Mucosa of rectum (tissue), 2 donors: ENCODE measurements at regions not wholly inside any gene's neighbourhood (a gene's known extent, or its start where the extent isn't known, plus 50 kb on each side); places are given as distances from the start of the nearest gene placed in this dataset.
"Not testable (repeated sequence)": the region's sequence is repeated elsewhere in the genome, so short reads cannot be mapped to it uniquely, and the experiment has no call there.

Experiments used
- H3K27ac ChIP-seq, 2 donors: one replicate each; pipeline ENCODE4 v1.7.0; 2013; ENCODE audit warnings: inconsistent platforms in 2 of 2, low read depth in 2 of 2, low read length in 2 of 2
- H3K27me3 ChIP-seq, 2 donors: one replicate each; pipeline ENCODE4 v1.7.0; 2013; ENCODE audit warnings: low read length in 2 of 2; ENCODE audit not compliant: control insufficient read depth in 2 of 2, insufficient read depth in 2 of 2
- H3K36me3 ChIP-seq, 2 donors: one replicate each; pipeline ENCODE4 v1.7.0; 2013; ENCODE audit warnings: low read length in 2 of 2; ENCODE audit not compliant: control insufficient read depth in 2 of 2, insufficient read depth in 2 of 2
- H3K4me1 ChIP-seq, 2 donors: one replicate each; pipeline ENCODE4 v1.7.0; 2013; ENCODE audit warnings: low read length in 2 of 2, mild to moderate bottlenecking in 1 of 2; ENCODE audit not compliant: control insufficient read depth in 2 of 2, insufficient read depth in 2 of 2
- H3K4me3 ChIP-seq, 2 donors: one replicate each; pipeline ENCODE4 v1.7.0; 2013; ENCODE audit warnings: low read length in 2 of 2
- H3K9ac ChIP-seq, 2 donors: one replicate each; pipeline ENCODE4 v1.7.0; 2013; ENCODE audit warnings: low read length in 2 of 2, low read depth in 1 of 2, mild to moderate bottlenecking in 1 of 2
- H3K9me3 ChIP-seq, 2 donors: one replicate each; pipeline ENCODE4 v1.7.0; 2013; ENCODE audit warnings: low read length in 2 of 2; ENCODE audit not compliant: control insufficient read depth in 2 of 2
- donor health status: healthy.
- donor health status: Normal muscosa, but diverticular disease.

DNA sequence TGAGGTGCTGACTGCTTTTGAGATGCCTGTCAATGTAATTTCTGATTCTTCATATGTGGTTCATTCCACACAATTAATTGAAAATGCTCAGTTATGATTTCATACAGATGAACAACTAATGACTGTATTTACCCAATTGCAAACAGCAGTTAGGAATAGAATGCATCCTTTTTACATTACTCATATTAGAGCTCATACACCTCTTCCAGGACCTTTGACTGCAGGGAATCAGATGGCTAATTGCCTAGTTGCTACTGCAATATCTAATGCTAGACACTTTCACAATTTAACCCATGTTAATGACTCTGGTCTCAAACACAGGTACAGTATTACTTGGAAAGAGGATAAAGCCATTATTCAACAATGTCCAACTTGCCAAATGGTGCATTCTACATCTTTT, 141.9 kb upstream of the ZNF91 start:
- not testable (repeated sequence) for H3K27ac ChIP-seq, H3K27me3 ChIP-seq, H3K4me1 ChIP-seq, H3K36me3 ChIP-seq, H3K9me3 ChIP-seq, H3K9ac ChIP-seq, H3K4me3 ChIP-seq

DNA sequence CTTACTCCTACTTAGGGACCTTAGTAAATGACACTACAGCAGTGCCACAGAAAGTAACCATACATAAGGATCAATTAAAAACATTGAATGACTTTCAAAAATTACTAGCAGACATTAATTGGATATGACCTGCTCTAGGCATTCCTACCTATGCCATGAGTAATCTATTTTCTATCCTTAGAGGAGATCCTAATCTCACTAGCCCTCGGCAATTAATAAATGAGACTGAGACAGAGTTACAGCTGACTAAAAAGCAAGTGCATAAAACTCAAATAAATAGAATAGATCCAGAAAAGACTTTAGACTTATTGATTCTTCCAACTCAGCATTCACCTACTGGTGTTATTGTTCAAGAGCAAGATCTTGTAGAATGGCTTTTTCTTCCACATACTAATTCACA, 141.1 kb upstream of the ZNF91 start:
- not testable (repeated sequence) for H3K36me3 ChIP-seq, H3K9me3 ChIP-seq, H3K4me3 ChIP-seq, H3K4me1 ChIP-seq, H3K27ac ChIP-seq, H3K9ac ChIP-seq, H3K27me3 ChIP-seq

DNA sequence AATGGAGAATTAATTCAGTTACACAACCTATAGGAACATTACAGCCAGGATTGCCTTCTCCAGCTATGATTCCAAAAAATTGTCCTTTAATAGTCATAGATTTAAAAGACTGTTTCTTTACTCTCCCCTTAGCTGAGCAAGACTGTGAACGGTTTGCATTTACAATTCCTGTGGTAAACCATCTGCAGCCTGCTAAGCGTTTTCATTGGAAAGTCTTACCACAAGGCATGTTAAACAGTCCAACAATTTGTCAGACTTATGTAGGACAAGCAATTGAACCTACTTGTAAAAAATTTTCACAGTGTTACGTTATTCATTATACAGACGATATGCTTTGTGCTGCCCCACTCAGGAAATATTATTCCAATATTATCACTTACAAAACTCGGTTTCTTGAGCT, 140.6 kb upstream of the ZNF91 start:
- H3K27me3 ChIP-seq, H3K4me1 ChIP-seq, H3K36me3 ChIP-seq, H3K9me3 ChIP-seq, H3K9ac ChIP-seq, H3K4me3 ChIP-seq, H3K27ac ChIP-seq: not testable (repeated sequence)

DNA sequence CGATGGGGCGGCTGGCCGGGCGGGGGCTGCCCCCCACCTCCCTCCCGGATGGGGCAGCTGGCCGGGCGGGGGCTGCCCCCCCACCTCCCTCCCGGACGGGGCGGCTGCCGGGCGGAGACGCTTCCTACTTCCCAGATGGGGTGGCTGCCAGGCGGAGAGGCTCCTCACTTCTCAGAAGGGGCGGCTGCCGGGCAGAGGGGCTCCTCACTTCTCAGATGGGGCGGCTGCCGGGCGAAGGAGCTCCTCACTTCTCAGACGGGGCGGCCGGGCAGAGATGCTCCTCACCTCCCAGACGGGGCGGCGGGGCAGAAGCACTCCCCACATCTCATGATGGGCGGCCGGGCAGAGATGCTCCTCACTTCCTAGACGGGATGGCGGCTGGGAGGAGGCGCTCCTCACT, 138.2 kb upstream of the ZNF91 start:
- H3K9ac ChIP-seq, H3K9me3 ChIP-seq, H3K27me3 ChIP-seq, H3K4me3 ChIP-seq, H3K36me3 ChIP-seq, H3K27ac ChIP-seq, H3K4me1 ChIP-seq: not testable (repeated sequence)

DNA sequence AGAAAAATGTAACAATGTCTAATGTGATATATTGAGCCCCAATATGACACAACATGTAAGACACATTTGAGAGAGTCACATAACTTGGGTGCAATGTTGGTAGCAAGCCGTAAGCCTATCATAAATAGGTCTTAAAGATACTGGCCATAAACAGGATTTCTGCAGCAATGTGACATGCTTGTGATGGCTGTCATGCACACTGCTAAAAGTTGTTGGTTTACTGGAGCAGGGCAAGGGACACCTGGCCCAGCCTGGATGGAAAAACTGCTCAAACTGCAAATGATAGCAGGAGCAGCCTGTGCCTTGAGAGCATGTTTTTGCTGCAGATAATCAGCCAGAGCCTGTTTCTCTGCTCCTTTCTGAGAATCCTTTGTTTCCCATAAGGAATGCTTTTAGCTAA, 136.7 kb upstream of the ZNF91 start:
- Histone ChIP-seq H3K9ac (no peak overlapping the region), H3K9me3 (peaks cover 0 to 9% of the 10 kb centered on the region in 2 donors), H3K4me1 (no peaks in the 10 kb centered on the region), H3K27me3 (no peaks in the 10 kb centered on the region), H3K4me3 (no peak overlapping the region), H3K36me3 (no peaks in the 10 kb centered on the region), H3K27ac (no peak overlapping the region)

DNA sequence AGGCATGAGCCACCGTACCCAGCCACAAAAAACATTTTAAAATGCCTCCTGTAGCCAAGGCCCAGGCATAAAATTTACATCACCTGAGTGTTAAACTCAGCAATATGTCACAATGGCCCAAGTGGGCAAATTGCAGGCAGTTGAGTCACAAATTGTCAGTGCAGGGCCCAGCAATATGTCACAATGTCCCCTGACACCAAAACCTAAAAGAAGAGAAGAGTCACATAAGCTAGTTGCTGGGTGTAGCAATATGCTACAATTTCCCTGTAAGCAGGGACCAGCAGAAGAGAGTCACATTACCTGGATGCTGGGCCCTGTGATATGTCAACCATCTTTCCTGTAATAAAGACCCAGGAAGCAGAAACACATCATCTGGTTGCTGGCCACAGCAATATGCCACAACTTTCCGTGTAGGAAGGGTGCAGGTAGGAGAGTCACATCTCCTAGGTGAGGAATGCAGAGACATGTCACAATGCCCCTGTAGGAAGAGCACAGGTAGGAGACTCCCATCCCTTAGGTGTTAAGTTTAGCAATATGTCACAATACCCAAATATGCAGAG, 136.0 kb upstream of the ZNF91 start:
- Histone ChIP-seq H3K9ac (no peak overlapping the region), H3K27me3 (no peaks in the 10 kb centered on the region), H3K36me3 (no peaks in the 10 kb centered on the region), H3K9me3 (peaks cover 0 to 13% of the 10 kb centered on the region in 2 donors), H3K4me3 (no peak overlapping the region), H3K4me1 (no peaks in the 10 kb centered on the region), H3K27ac (no peak overlapping the region)

DNA sequence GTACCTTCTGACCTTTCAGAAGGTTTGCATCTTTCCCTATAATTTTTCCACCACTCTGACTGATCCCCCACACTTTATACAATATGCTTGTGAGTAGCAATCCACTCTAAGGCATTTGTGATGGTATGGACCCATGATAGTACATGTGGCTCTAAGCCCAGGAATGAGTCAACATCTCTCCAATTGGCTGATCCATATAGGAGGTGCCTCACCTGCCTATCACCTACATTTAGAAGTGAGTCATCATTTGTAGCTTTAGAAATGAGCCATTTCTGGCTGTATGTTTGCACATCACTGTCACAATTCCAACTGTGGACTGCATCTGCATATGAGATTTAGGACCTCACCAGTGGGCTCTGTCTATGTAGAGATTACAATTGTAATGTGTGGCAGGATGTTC, 133.1 kb upstream of the ZNF91 start:
- Histone ChIP-seq H3K9me3 (peaks cover 2 to 17% of the 10 kb centered on the region in 2 donors), H3K4me3 (no peak overlapping the region), H3K27ac (peak overlapping the region in 1 of 2 donors; percentile 31), H3K4me1 (peaks cover 4 to 10% of the 10 kb centered on the region in 2 donors), H3K27me3 (no peaks in the 10 kb centered on the region), H3K36me3 (no peaks in the 10 kb centered on the region), H3K9ac (no peak overlapping the region)

DNA sequence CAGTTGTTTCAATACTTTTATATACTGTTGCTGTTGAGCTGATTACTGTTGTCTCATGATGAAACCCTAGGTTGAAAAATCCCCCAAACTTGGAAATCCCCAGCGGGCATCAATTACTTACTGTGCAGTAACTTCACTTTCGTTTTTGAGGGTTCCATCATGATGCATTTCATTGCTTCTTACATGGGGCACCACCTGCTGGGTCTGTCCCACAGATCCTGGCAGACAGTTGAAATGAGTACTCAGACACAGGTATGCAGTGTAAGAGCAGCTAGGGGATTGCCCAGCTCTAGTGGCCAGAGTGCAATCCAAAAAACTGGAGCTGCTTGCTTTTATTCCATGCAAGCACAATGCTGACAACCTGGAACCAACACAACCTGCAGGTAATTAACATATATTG, 132.5 kb upstream of the ZNF91 start:
- Histone ChIP-seq H3K4me1 (peaks cover 4 to 10% of the 10 kb centered on the region in 2 donors), H3K4me3 (no peak overlapping the region), H3K9ac (no peak overlapping the region), H3K27ac (no peak overlapping the region), H3K9me3 (peaks cover 2 to 17% of the 10 kb centered on the region in 2 donors), H3K27me3 (no peaks in the 10 kb centered on the region), H3K36me3 (no peaks in the 10 kb centered on the region)

DNA sequence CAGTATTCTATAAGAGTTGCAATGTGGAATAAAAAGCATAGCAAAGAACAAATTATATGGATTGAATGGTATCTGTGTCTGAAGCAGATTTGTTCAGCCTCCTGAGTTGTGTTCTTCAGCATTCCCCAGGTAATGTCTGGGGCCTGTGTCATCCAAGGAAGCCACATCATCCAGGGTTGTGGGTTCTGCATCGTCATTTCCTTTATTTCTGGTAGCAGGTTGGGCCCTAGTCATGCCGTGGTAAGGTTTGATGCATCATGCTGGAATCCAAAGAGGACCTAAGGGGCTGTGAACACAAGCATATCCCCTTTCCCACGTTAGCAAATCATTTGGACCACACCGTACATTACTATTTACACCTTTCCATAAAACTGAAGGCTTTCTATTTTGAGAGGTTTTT, 131.0 kb upstream of the ZNF91 start:
- Histone ChIP-seq H3K27ac (no peak overlapping the region), H3K9me3 (peaks cover 2 to 17% of the 10 kb centered on the region in 2 donors), H3K4me1 (peaks cover 4 to 10% of the 10 kb centered on the region in 2 donors), H3K36me3 (no peaks in the 10 kb centered on the region), H3K4me3 (no peak overlapping the region), H3K27me3 (no peaks in the 10 kb centered on the region), H3K9ac (no peak overlapping the region)

DNA sequence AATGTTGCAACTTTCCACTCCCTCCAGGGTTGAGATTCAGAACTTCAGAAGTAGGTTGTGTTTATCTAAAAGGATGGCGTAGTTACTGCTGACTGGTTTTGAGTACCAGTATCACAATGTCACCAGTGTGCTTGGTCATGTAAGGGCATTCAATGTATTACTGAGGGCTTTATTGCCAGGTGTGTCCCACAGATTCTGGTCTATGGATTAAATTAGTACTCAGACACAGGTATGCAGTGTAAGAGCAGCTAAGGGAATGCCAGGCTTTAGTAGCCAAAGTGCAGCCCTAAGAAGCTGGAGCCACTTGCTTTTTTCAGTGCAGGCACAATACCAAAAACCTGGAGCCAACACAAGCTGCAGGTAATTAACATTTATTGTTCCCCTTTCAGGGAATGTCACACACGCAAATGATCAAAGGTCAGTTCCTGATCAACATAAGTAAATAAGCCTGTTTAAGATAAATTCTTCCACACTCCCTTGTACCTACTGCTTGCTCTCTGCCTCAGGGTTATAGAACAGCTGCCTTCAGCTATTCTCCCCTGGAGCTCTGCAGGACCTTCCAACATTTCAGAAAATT, 130.1 kb upstream of the ZNF91 start:
- H3K4me3 ChIP-seq: peak overlapping the region; percentile 36 to 38
- H3K4me1 ChIP-seq: peaks cover 4 to 10% of the 10 kb centered on the region in 2 donors
- H3K27ac ChIP-seq: peak overlapping the region; percentile 48 to 65
- no peaks in the 10 kb centered on the region for H3K27me3 ChIP-seq
- H3K9ac ChIP-seq: no peak overlapping the region
- peaks cover 2 to 17% of the 10 kb centered on the region in 2 donors for H3K9me3 ChIP-seq
- no peaks in the 10 kb centered on the region for H3K36me3 ChIP-seq

DNA sequence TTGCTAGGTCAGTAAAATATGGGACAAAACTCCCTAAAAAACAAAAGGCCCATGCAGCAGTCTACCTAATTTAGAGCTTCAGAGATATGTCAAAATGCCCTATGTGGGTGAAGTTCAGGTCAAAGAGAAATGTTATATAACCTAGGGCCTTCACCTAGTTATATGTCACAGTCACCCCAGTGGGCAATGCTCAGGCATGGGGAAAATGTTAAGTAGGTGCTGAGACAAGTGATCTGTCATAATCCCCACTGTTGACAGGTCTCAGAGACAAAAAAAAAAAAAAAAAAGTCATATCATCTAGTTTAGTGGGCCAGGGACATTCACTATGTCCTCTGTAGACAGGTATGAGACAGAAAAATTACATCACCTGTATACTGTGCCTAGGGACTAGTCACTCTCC, 128.6 kb upstream of the ZNF91 start:
- no peak overlapping the region for H3K4me3 ChIP-seq
- H3K27me3 ChIP-seq: no peaks in the 10 kb centered on the region
- no peaks in the 10 kb centered on the region for H3K36me3 ChIP-seq
- H3K27ac ChIP-seq: no peak overlapping the region
- peaks cover 4 to 10% of the 10 kb centered on the region in 2 donors for H3K4me1 ChIP-seq
- H3K9me3 ChIP-seq: peaks cover 2 to 13% of the 10 kb centered on the region in 2 donors
- H3K9ac ChIP-seq: no peak overlapping the region
